ENCODE measurements at regions not wholly inside any gene's neighbourhood (a gene's known extent, or its start where the extent isn't known, plus 50 kb on each side); places are given as distances from the start of the nearest gene placed in this dataset.

DNA sequence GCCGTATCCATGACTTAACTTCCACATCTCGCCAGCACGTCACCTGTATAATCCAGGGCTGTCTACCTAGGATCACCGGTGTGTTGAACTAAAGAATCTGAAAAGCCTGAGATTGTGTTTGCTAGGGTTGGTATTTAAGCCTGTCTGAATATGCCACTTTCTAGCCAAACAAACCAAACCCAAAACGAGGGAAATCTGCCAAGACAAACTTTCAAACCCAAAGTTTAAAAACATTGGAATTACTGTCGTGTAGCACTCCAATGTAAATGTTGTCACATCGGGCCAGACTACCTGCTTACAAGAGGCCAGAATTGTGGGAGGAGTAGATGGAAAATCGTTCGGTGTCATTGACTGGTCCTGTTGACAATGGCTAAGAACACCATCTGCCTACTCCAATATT lies 747.8 kb downstream of the EFNB2 start:
- H3K27me3 ChIP-seq (replicated peaks; ENCODE audit: control insufficient read depth, insufficient read depth, low read length), result no peaks in the 10 kb centered on the region
- no peak overlapping the region for H3K4me3 ChIP-seq (replicated peaks; ENCODE audit: low read depth, low read length)
- H3K36me3 ChIP-seq (ENCODE audit: control insufficient read depth, insufficient read depth, low read length), result no peaks in the 10 kb centered on the region
- DNase-seq (ENCODE audit: extremely low read depth, insufficient read length), result no peak
- TF ChIP-seq CTCF (IDR thresholded peaks at IDR 0.05; ENCODE audit: insufficient read depth, low read length, poor library complexity, severe bottlenecking), result no peak

DNA sequence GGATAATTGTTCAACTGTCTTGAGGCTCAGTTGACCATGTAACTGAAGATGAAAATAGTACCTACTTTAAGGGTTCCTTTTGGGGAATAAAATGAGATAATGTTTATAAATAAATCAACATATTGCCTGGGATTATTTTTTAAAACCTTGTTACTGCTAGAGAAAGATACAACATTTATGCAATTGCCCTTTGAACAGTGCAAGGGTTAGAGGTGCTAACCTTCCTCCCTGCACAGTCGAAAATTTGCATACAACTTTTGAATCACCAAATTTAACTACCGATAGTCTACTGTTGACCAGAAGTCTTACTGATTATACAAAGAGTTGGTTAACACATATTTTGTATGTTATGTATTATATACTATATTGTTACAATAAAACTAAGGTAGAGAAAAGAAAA lies 750.0 kb downstream of the EFNB2 start:
- TF ChIP-seq CTCF (IDR thresholded peaks at IDR 0.05; ENCODE audit: insufficient read depth, low read length, poor library complexity, severe bottlenecking), result no peak
- Histone ChIP-seq H3K4me3 (replicated peaks; ENCODE audit: low read depth, low read length) (no peak overlapping the region), H3K27me3 (replicated peaks; ENCODE audit: control insufficient read depth, insufficient read depth, low read length) (no peaks in the 10 kb centered on the region), H3K36me3 (ENCODE audit: control insufficient read depth, insufficient read depth, low read length) (no peaks in the 10 kb centered on the region)
- no peak for DNase-seq (ENCODE audit: extremely low read depth, insufficient read length)

GRCh38 chr13:105783261-105783660 lies 752.2 kb downstream of the EFNB2 start:
- TF ChIP-seq CTCF (IDR thresholded peaks at IDR 0.05; ENCODE audit: insufficient read depth, low read length, poor library complexity, severe bottlenecking), result no peak
- no peak for DNase-seq (ENCODE audit: extremely low read depth, insufficient read length)

GRCh38 chr13:105778196-105778595 lies 757.3 kb downstream of the EFNB2 start:
- Histone ChIP-seq H3K36me3 (ENCODE audit: control insufficient read depth, insufficient read depth, low read length) (no peaks in the 10 kb centered on the region), H3K4me3 (replicated peaks; ENCODE audit: low read depth, low read length) (no peak overlapping the region), H3K27me3 (replicated peaks; ENCODE audit: control insufficient read depth, insufficient read depth, low read length) (no peaks in the 10 kb centered on the region)
- DNase-seq (ENCODE audit: extremely low read depth, insufficient read length), result no peak
- TF ChIP-seq CTCF (IDR thresholded peaks at IDR 0.05; ENCODE audit: insufficient read depth, low read length, poor library complexity, severe bottlenecking), result no peak

More at GRCh38 chr13:105783261-105783660, 752.2 kb downstream of the EFNB2 start:
- no peak overlapping the region for H3K4me3 ChIP-seq (replicated peaks; ENCODE audit: low read depth, low read length)
- no peaks in the 10 kb centered on the region for H3K36me3 ChIP-seq (ENCODE audit: control insufficient read depth, insufficient read depth, low read length)
- no peaks in the 10 kb centered on the region for H3K27me3 ChIP-seq (replicated peaks; ENCODE audit: control insufficient read depth, insufficient read depth, low read length)

DNA sequence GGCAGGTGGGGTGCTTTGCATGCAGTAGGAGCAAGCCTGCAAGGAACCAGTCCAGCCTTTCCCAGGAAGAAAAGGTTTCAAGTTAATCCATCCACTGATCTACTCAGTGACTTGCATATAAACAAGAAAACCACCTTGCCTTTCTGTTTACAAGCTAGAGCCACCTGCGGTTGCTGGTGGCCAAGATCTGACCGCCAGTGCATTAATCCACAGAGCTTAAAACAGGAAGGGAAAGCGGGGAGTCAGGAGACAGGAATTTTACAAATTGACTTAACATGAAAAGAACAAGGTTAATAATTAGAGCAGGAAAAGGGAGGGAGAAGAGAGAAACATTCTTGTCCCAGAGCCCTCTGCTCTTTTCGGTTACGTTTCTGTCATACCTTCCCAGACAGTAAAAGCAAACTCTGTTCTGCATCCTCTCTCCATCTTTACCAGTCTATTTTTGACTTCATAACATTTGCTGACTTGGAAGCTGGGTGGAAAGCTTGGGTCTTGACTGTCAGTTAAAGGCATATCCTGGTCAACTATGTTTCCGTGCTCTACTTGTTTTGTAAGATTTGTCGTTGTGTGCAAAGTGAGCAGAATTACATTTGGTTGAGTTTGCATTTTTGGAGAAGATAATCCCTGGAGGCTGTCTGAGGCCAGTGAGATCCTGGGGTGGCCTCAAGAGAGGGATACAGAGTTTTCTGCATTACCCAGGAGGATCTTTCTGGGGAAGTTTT lies 760.6 kb downstream of the EFNB2 start:
- no peak for DNase-seq (ENCODE audit: extremely low read depth, insufficient read length)
- Histone ChIP-seq H3K27me3 (replicated peaks; ENCODE audit: control insufficient read depth, insufficient read depth, low read length) (no peaks in the 10 kb centered on the region), H3K36me3 (ENCODE audit: control insufficient read depth, insufficient read depth, low read length) (no peaks in the 10 kb centered on the region), H3K4me3 (replicated peaks; ENCODE audit: low read depth, low read length) (no peak overlapping the region)
- no peak for TF ChIP-seq CTCF (IDR thresholded peaks at IDR 0.05; ENCODE audit: insufficient read depth, low read length, poor library complexity, severe bottlenecking)
